Activated T-helper 1 cell treated with anti-CD3 and anti-CD28 coated beads, Interleukin-2, amount 50 U/mL, for 16 hours (primary cell): ENCODE measurements at regions not wholly inside any gene's neighbourhood (a gene's known extent, or its start where the extent isn't known, plus 50 kb on each side); places are given as distances from the start of the nearest gene placed in this dataset.
"Not testable (repeated sequence)": the region's sequence is repeated elsewhere in the genome, so short reads cannot be mapped to it uniquely, and the experiment has no call there.

Source experiments
- DNase-seq, 2 donors: peaks; one replicate each; pipeline ENCODE4 v3.0.0-alpha.2; 2020; ENCODE audit warnings: low read depth in 1 of 2, low spot score in 1 of 2

- DNase-seq, result no peak
These were observed 230.2 kb upstream of the SSTR1 start for GRCh38 chr14:37977481-37977880.

GRCh38 chr14:37985826-37986470 lies 221.8 kb upstream of the SSTR1 start:
- peak in 1 of 2 donors; percentile 3 for DNase-seq

GRCh38 chr14:37988472-37988871 lies 219.2 kb upstream of the SSTR1 start:
- no peak for DNase-seq

- DNase-seq, result no peak
These were observed 216.7 kb upstream of the SSTR1 start for GRCh38 chr14:37991027-37991426.

- DNase-seq, result no peak
These were observed 215.2 kb upstream of the SSTR1 start for GRCh38 chr14:37992499-37992898.

- no peak for DNase-seq
These were observed 212.8 kb upstream of the SSTR1 start for GRCh38 chr14:37994846-37995372.

- no peak for DNase-seq
These were observed 210.7 kb upstream of the SSTR1 start for GRCh38 chr14:37997017-37997416.

GRCh38 chr14:38000340-38000739 lies 207.4 kb upstream of the SSTR1 start:
- DNase-seq, result no peak

GRCh38 chr14:38001501-38001900 lies 206.2 kb upstream of the SSTR1 start:
- no peak for DNase-seq

- no peak for DNase-seq
These were observed 203.7 kb upstream of the SSTR1 start for GRCh38 chr14:38003746-38004609.

- DNase-seq, result no peak
These were observed 203.2 kb upstream of the SSTR1 start for GRCh38 chr14:38004610-38004879.

GRCh38 chr14:38011156-38011555 lies 196.5 kb upstream of the SSTR1 start:
- DNase-seq, result not testable (repeated sequence)

GRCh38 chr14:38012056-38012455 lies 195.6 kb upstream of the SSTR1 start:
- DNase-seq, result no peak

- no peak for DNase-seq
These were observed 191.2 kb upstream of the SSTR1 start for GRCh38 chr14:38016497-38016896.

- DNase-seq, result no peak
These were observed 185.8 kb upstream of the SSTR1 start for GRCh38 chr14:38021861-38022260.

- DNase-seq, result no peak
These were observed 184.9 kb upstream of the SSTR1 start for GRCh38 chr14:38022775-38023174.

- no peak for DNase-seq
These were observed 169.5 kb upstream of the SSTR1 start for GRCh38 chr14:38038171-38038570.

- DNase-seq, result no peak
These were observed 168.7 kb upstream of the SSTR1 start for GRCh38 chr14:38038986-38039385.

- DNase-seq, result no peak
These were observed 168.2 kb upstream of the SSTR1 start for GRCh38 chr14:38039496-38039895.

GRCh38 chr14:38040411-38040810 lies 167.3 kb upstream of the SSTR1 start:
- DNase-seq, result no peak

- no peak for DNase-seq
These were observed 165.4 kb upstream of the SSTR1 start for GRCh38 chr14:38042322-38042721.

GRCh38 chr14:38044710-38045109 lies 163.0 kb upstream of the SSTR1 start:
- DNase-seq, result no peak

GRCh38 chr14:38045461-38045860 lies 162.2 kb upstream of the SSTR1 start:
- no peak for DNase-seq
